ENCODE measurements at regions not wholly inside any gene's neighbourhood (a gene's known extent, or its start where the extent isn't known, plus 50 kb on each side); places are given as distances from the start of the nearest gene placed in this dataset.
"Not testable (repeated sequence)": the region's sequence is repeated elsewhere in the genome, so short reads cannot be mapped to it uniquely, and the experiment has no call there.

DNA sequence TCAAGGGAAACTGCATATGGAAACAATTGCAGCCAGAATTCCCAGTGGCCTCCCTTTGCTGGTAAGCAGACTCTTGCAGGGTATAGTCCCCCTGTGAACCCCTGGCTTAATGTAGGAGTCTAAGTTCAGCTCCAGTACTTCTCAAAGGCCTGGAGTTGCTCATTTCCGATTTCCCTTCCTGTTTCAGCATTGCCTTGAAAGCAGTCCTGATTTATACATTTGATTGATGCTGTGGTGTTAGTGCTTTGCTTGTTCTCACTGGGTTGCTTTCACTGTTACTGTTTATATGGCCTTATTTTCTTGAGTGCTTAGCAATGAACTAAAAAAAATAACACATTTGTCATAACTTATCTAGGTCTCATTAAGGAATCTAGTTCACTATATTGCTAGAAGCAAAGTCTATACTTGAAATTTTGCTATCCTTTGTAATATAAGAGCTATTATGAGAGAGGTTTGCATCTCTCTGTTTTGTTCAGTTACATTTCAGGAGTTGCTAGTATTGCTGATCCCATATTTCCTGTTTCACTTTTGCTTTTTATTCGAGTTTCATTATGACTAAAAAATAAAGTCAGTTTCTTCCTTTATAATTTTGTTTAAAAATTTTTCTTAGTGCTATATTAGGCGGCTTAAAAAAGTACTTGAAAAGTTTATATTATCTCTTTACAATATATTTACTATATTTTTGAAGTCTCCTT lies 122.4 kb upstream of the NMUR2 start:
- no peak for DNase-seq (ENCODE audit: low spot score)

GRCh38 chr5:152529440-152529839 lies 124.4 kb upstream of the NMUR2 start:
- DNase-seq (ENCODE audit: low spot score): peak; percentile 7

DNA sequence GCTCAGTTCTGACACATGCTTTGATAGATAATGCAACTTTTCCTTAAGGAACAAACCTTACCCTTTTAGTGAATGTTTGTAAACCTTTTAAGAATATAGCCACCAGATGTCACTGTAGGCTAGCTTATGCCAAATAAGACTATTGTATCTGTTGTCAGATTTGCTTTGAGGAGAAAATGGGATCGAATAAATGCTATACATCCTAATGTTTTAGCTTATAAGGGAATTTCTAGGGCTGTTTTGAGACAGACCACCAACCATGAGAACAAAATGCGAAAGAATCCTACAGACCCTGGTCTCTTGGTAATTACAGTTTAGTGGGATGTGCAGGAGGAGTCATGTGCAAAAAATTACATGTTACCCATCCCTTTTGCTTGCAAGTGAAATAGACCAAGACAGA lies 127.6 kb upstream of the NMUR2 start:
- DNase-seq (ENCODE audit: low spot score): peak; percentile 58

DNA sequence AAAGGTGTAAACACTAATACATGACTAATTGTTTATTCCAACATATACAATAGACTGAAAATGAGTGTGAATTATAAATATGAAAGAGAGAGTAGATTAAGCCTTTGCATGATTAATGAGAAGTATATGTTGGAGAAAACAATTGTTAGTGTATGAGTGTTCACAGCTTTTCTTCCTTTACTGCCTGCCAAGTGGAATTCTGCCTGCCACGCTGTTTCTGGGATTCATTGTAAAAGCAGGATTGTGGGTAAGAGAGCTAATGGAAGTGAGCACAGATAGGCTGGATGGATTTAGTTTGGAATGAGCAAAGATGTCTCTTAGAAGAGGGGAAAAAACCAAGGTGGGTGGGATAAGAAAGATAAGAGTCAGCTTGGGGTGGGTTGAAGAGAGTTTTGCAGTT lies 129.6 kb upstream of the NMUR2 start:
- no peak for DNase-seq (ENCODE audit: low spot score)

DNA sequence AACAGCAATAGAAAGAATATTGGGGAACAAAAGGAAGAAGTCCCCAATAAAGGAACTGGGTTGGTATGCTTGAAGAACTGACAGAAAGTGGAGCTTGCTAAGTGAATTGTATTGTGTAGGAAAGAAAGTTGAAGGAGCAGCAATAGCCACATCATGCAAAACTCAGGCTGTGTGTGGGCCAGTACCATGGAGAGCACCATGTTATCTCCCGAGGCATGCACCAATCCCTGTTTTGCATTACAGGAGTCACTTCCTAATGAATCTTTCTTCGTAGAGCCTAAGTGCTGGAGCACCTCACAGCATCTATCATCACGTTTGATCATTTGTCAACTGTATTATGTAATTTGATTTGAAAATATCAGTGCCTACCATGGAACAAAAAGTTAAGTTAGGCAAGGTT lies 137.7 kb upstream of the NMUR2 start:
- DNase-seq (ENCODE audit: low spot score): no peak

DNA sequence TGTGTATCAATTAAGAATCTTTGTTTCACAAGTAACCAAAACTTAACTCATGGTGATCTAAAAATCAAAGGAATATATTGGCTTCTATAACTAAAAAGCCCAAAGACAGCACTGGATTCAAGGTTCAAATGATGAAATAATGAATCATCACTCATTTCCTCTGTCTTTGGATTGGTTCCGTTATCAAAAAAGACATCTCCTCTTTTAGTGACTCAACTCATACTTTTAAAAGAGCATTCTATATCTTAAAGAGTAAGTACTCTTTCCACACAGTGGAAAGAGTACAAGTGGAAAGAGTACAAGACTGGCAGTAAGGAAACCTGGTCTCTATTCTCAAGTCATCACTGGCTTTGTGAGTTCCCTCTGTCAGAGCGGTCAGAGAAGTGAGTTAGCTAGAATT lies 141.4 kb upstream of the NMUR2 start:
- DNase-seq (ENCODE audit: low spot score): no peak

- DNase-seq (ENCODE audit: low spot score): no peak
These were observed 142.1 kb upstream of the NMUR2 start for GRCh38 chr5:152547202-152547601.

GRCh38 chr5:152549709-152550108 lies 144.6 kb upstream of the NMUR2 start:
- no peak for DNase-seq (ENCODE audit: low spot score)

- DNase-seq (ENCODE audit: low spot score): no peak
These were observed 146.0 kb upstream of the NMUR2 start for GRCh38 chr5:152551061-152551460.

DNA sequence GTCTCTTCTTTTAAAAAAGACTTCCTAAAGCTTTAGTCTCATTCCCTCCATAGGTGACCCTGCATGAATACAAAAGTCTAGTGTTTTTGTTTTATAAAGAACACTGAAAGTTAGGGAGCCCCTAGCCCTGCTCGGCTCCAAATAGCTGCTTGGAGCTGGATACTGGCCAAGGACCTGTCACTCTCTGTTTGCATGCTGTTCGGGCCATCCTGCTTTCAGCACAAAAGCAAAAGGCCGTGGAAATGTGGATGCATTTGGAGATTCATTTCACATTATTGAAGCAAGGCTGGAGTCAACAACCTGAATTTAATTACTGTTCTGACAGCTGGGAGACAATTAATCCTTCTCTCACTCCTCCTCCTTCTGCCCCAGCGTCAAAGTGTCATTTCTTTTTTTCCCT lies 151.7 kb upstream of the NMUR2 start:
- DNase-seq (ENCODE audit: low spot score): no peak

GRCh38 chr5:152560512-152561137 lies 155.5 kb upstream of the NMUR2 start:
- peak; percentile 61 for DNase-seq (ENCODE audit: low spot score)

DNA sequence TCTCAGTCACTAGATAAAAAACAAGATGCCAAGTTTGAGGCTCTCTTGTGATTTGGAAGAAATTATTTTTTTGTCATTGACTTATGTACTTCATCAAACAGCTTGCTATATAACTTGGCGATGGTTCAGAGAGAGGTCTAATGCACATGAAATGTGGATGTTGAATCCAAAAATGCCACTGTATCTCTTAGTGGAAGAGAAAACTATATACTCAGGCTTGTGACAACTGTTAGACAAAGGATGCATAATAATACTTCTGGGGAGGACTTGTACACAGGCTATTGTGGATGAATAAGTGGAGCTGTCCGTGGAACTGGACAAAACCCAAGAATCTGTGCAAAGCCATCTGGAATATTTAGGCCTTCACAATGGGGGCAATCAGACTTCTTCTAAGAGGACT lies 162.9 kb upstream of the NMUR2 start:
- peak; percentile 77 for DNase-seq (ENCODE audit: low spot score)

DNA sequence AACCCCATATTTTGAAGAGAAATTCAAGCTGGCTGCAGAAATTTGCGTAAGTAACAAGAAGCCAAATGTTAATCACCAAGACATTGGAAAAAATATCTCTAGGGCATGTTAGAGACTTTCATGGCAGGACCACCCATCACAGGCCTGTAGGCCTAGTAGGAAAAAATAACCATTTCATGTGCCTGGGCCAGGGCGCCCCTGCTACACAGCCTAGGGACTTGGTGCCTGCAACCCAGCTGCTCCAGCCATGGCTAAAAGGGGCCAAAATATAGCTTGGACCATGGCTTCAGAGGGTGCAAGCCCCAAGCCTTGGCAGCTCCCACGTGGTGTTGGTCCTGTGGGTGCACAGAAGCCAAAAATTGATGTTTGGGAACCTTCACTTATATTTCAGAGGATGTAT lies 167.7 kb upstream of the NMUR2 start:
- DNase-seq (ENCODE audit: low spot score): no peak

DNA sequence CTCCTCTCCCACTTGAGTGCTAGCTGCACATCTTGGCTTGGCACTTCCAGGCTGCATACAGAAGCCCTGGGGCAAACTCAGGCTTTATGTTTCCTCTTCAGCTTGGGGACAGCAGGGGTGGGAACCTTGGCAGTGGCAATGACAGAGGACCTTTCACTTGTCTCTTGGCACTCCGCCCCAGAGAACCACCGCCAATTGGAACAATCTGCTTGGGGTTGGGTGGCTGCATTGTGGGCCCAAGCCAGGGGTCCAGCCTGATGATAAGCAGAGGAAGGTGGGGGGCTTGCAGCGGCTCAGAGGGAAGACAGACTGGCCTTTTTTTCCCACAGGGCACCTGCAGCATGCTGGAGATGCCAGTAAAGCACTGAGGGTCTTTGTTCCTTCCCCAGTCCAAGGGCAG lies 179.0 kb upstream of the NMUR2 start:
- DNase-seq (ENCODE audit: low spot score): no peak

DNA sequence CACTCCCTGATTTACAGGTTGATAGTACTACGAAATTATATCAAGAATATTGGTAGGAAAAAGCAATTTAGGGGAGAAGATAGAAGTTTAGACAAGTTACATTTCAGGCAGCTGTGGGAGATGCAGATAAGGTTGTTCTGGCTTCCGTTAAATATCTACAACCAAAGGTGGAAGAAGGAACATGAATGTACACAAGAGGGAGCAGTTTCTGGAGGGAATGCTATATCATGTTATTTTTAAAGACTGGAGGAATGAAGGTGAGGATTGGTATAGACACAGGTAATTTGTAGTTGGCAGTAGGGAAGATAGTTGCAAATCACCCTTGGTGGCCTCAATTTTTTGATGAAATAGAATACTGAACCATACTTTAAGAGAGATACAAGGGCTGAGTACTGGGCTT lies 187.3 kb upstream of the NMUR2 start:
- no peak for DNase-seq (ENCODE audit: low spot score)

DNA sequence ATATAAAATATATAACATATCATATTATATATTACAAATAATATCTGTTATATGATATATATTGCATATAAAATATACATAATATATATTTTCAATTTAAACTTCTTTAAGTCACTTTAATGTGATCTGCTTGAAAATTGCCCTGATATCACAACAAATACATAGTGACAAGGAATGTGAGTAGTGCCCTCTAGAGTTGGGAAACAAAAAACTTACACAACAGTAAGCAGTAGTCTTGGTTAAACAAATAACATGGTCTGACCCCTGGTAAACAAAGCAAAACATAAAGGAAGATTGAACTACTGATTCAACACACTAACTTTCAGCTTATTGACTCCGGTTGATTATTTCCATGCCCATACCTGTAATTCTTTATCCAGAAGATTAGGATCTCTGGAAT lies 188.3 kb upstream of the NMUR2 start:
- no peak for DNase-seq (ENCODE audit: low spot score)

GRCh38 chr5:152595405-152595804 lies 190.3 kb upstream of the NMUR2 start:
- no peak for DNase-seq (ENCODE audit: low spot score)

DNA sequence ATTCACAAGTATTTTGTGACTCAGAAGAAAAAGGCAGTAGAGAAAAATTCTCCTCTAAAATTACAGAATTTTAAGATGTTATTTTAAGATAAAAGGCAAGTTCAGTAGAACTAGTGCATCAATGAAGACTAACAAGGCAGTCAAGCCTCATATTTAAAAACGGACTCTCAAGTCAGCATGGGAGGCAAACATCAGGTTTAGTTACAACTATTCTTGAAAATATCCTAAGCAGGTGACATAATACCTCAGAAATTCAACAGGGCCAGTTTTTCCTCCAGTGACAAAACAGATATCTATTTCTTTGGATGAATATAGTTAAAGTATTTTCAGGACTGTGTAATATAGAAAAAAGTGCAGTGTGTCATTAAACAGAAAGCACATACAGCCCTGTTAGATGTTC lies 194.0 kb upstream of the NMUR2 start:
- no peak for DNase-seq (ENCODE audit: low spot score)

DNA sequence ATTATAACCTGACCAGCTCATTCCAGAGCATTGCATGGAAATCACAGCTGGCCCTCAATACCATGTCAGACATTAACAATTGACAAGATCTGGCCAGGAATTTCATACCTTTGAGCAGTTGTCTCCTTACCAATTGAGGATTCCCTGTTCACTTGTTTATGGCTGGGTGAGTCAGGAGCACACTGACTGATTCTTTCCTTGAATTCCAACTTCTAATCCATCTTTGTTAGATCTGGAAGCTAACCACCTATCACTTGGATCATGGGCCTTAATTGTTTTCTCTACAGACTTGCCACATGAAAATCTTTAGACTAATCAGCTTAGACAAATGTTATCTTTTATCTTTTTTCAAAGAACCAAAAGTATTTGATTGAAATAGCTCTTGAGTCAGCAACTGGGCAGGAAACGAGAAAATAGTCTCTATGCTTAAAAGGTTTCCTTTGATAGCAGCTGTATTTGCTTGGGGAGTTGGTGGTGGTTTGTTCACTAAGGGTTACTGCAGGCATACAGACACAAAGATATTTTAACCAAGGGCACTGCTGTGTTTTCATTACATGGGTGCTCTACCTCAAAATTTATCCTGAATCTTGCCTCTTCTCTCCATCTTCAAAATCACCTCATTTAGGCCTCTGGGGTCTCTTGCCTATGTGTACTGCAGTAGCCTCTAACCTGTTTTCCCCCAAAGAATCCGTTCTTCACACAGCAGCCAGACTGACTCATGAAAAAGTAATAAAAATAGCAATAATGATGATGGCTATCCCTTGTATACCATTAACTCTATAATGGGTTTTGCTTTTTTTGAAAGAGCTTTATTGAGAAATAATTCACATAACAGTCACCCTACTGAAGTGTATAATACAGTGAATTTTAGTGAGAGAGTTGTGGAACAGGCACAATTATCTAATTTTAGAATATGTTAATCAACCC lies 197.0 kb upstream of the NMUR2 start:
- DNase-seq (ENCODE audit: low spot score): no peak

GRCh38 chr5:152606050-152606449 lies 201.0 kb upstream of the NMUR2 start:
- DNase-seq (ENCODE audit: low spot score): not testable (repeated sequence)

DNA sequence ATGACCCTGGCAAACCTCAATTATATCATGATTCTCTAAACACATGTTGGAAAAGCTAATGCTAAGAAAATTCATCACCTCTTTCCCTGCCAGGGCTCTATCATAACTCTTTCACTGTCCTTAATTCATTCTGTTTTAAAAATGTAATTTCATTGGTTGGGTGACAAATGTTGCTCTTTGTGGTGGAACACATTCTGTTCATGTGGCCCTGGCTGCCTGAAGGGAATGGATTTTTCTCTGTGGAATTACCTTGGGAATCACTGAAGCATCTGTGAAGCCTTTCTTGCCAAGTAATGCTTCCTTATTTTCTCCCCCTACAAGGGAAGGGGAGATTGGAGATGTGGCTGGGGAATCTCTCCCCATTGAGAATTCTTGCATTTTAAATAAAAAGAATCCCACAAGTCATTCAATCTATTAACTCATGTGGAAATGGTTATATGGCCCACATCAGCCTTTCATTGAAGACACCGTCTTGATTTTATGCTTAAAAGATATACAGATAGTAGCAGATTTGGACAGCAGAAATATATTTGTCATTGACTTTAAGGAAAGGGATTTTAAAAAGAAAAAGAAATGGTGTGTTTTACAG lies 201.8 kb upstream of the NMUR2 start:
- no peak for DNase-seq (ENCODE audit: low spot score)

DNA sequence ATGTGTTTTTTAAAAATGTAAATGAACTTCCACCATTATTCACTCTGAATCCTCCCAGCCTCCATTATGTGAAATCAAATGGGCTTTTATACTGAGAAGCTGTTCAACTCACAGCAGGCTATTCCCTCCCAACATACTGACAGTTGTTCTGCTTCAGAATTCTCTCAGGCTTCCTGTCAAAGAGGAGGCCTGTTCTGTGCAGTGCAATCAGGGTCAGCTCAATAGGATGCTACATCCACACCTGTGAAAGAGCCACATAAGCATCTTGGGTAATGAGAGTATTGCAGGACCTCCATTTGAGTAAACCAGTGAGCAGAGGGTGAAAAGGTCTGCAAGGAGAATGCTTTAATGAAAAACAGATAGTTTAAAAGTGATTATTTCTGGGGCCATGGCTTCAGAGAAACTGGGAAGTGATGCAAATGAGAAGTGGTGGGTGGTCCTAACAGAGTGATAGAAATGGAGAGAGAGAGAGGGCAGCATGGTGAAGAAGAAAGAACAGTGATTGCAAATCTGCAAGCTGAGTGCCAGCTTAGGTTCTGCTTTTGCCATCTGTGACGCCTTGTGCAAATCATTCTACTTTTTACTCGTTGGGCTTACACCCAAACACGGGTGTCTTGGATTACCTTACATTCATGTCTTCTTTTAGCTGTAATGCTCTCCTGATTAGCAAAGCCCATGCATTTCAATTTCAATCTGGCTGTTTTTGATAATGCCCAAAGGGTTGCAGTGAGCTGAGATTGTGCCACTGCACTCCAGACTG lies 202.5 kb upstream of the NMUR2 start:
- DNase-seq (ENCODE audit: low spot score): no peak

Data from putamen (tissue), 1 donor.